Dermis microvascular lymphatic vessel endothelial cell (primary cell): ENCODE measurements at regions not wholly inside any gene's neighbourhood (a gene's known extent, or its start where the extent isn't known, plus 50 kb on each side); places are given as distances from the start of the nearest gene placed in this dataset.
"Not testable (repeated sequence)": the region's sequence is repeated elsewhere in the genome, so short reads cannot be mapped to it uniquely, and the experiment has no call there.

Experiments used
- DNase-seq, 2 donors: peaks; one replicate each; pipeline versions ENCODE4 v3.0.0 to v3.0.0-alpha.2; 2010; ENCODE audit warnings: low read depth in 2 of 2

DNA sequence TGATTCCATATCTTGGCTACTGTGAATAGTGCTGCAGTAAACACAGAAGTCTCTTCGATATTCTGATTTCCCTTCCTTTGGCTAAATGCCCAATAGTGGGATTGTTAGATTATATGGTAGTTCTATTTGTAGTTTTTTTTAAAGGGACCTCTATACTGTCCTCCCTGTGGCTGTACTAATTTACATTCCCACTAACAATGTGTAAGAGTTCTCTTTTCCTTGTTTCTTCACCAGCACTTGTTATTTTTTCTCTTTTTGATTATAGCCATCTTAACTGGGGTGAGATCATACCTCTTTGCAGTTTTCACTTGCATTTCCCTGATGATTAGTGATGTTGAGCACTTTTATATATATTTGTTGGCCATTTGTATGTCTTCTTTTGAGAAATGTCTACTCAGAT is 102.0 kb downstream of the CARTPT start:
- no peak for DNase-seq

DNA sequence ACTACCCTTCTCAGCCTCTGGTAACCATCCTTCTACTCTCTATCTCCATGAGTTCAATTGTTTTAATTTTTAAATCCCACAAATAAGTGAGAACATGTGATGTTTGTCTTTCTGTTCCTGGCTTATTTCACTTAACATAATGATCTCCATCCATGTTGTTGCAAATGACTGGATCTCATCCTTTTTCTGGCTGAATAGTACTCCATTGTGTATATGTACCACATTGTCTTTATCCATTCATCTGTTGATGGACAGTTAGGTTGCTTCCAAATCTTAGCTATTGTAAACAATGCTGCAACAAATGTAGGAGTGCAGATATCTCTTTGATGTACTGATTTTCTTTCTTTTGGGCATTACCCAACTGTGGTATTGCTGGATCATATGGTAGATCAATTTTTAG is 103.0 kb downstream of the CARTPT start:
- DNase-seq = not testable (repeated sequence)

DNA sequence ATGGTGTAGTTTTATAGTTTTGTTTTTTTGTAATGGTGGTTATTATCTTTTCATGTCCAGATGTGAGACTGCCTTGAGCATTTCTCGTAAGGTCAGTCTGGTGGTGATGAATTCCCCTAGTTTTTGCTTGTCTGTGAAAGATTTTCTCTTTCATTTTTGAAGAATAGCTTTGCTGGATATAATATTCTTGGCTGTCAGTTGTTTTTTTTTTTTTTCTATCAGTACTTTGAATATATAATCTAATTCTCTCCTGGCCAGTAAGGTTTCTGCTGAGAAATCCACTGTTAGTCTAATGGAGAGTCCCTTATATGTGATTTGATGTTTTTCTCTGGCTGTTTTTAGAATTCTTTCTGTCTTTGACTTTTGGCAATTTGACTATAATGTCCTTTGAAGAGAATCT is 106.9 kb downstream of the CARTPT start:
- DNase-seq = no peak

DNA sequence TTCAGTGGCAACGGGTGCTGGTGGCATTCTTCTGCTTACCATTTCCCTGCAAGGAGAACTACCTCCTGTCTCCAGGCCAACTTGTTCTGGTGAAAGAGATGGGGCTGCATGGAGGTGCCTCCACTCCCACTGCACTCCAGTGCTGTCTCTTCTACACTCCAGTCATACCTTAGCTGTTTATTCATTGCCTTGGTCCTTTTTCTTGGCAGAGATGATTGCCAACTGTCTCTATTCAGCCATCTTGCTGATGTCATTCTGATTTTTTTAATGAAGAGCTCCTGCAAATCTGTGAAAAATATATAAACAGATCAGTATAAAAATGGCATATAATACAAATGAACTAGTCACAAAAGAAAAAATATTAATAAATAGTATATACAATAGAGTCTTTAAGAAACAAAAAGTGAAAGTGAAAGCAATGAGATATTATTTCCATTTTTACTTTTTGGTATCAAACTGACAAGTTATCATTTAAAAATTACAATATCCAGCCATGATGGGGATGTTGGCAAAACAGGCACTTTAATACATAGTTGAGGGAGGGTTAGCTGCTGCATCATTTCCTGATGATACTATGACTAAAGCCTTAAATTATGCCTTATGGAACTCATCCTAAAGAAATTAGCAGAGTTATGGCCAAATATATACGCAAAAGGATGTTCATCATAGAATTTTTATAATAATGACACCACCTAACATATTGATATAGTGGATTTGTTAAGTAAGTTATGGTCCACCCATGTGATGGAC is 109.4 kb downstream of the CARTPT start:
- no peak for DNase-seq

DNA sequence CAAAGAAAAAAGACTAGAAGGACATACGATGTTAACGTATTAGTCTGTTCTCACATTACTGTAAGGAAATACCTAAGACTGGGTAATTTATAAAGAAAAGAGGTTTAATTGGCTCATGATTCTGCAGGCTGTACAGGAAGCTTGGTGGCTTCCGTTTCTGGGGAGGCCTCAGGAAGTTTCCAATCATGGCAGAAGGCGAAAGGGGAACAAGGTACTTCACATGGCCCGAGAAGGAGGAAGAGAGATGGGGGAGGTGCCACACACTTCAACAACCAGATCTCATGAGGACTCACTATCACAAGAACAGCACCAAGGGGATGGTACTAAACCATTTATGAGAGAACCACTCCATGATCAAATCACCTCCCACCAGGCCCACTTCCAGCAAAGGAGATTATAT is 110.1 kb downstream of the CARTPT start:
- no peak for DNase-seq

DNA sequence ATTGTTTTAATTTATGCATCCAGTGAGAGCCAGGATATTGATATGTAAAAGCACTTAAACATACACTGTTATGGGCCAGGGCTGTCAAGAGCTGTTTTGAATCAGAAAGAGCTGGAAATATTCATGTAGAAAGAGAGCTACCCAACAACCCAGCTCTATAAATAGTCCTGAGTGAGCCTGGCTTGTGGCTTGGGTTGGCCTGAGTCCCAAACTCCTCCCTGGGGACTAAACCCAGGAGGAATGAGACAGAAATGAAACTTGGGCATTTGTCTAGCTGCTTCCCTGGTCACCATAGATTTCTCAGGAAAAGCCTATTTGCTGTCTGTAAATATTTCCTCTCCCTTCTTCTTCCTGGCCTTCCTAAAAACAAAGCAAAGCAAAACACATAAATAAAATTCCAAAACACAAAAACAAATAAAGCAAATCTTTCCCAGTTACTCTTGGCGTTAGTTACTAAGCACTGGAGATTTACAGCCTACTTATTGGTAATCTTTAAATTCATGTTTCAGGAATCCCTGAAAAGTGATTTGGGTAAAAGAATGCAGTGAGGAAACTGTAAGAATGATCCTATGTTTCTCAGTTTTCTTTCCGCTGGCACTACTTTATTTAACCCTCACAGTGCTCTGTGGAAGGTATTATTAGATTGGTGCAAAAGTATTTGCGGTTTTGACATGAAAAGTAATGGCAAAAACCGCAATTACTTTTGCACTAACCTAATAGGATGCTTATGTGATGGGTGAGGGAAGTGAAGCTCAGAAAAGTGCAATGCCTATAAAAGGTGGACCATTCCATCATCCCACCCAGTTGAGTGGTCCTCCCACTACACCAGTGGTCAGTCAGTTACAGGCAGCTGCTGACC is 111.8 kb downstream of the CARTPT start:
- DNase-seq = peak in 1 of 2 donors; percentile 51

DNA sequence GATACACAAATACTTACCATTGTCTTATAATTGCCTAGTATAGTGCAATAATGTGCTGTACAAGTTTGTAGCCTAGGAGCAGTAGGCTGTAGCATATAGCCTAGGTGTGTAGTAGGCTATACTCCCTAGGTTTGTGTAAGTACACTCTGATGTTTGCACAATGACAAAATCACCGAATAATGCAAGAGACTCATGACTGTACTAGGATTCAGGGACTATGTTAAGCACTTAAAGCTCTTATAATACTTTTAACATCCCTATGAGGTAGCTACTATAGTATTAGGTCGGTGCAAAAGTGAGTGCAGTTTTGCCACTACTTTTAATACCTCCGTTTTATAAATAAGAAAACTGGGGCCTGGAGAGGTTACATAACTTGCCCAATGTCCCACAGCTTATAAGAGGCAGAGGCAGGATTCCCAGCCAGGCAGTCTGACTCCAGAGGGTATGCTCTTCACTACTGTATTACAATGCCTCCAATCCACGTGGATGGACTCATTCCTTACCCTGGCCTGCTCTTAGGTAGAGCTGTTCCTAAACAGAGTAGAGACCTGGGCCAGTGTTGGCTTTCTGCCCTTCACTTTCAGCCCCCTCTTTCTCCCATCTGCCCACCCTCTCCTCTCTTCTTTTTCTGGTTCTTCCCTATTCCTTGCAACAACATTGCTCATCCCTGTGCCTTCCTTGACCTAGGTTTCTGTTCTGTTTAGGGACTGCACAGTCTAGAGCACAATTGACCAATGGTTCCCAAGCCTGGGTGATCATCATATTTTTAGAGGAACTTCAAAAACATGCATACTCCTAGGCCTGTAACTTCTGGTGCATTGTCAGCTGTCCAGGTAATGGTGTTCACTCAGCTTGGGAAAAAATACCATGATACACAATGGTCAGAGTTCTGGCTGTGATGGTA is 114.0 kb downstream of the CARTPT start:
- DNase-seq = no peak

DNA sequence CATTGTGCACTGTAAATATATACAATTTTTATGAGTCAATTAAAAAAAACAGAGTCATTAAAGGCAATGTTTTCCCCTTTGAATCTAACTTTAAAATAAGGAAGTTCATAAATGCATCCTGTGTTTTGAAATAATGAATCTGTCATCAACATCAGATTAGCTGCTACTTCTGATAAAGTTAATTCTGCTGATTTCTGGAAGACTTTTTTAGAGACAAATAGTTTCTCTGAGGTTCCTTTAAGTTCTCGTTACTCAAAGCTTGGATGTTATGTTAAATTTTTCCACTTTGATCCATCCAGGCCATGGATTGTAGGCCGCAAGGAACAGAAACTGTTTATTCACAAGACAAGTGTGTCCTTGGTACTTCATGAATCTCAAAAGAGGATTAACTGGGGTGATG is 115.5 kb downstream of the CARTPT start:
- no peak for DNase-seq

DNA sequence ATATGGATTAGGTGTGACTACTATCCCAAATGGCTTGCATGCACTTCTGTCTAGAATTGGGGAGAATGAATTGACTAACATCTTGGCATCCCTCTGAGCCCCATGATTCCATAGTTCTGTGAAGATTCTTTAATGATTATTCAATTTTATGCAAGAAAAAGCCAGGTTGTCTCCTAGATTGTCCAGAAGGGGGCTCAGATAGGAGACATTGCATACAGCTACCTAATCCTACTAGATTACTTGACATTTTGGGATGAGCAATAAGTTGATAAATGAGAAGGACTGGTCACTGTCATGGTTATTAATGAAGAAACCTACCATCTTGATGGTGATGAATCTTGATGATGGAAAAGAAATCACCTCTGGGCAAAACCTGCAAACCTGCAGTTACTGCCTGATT is 117.0 kb downstream of the CARTPT start:
- DNase-seq = peak in 1 of 2 donors; percentile 20

DNA sequence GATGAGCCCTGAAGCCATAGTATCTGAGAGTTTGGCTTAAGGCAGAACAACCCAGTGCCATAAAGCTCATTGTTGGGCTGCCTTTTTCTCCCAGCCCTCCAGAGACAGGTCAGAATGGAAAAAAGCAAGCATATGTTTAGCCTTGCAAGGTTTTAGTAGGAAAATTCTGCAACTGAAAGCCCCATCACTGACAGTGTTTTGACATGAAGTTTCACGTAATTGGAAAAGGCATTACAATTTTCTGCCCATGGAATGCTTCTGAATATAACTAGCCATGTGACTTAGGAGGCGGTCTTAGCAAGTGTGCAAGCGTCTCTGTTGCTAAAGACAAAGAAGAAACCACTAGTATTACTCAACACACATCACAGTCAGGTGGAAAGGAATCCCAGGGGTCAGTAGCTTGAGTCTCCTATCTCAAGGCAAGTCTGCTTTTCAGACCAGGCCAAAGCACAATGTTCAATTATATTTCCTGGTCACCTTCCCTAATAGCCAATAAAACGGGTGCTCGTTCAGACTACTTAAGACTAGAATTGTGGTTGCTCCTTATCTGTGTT is 117.6 kb downstream of the CARTPT start:
- no peak for DNase-seq

DNA sequence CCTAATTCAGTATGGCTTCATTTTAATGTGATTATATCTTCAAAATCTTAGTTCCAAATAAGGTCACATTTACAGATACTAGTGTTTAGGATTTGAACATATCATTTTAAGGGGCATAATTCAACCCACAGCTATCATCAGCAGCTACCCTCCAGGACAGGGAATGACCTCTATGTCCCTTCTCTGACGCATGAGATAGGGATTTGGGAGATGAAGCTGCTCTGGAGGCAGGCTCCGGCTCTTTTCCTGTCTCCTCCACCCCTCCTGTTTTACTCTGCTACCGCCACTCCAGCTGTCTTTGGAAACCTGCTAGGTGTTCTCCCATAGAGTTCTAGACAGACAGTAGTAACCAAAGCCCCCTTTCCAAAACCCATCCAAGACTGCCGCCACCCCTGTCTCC is 119.2 kb downstream of the CARTPT start:
- no peak for DNase-seq

DNA sequence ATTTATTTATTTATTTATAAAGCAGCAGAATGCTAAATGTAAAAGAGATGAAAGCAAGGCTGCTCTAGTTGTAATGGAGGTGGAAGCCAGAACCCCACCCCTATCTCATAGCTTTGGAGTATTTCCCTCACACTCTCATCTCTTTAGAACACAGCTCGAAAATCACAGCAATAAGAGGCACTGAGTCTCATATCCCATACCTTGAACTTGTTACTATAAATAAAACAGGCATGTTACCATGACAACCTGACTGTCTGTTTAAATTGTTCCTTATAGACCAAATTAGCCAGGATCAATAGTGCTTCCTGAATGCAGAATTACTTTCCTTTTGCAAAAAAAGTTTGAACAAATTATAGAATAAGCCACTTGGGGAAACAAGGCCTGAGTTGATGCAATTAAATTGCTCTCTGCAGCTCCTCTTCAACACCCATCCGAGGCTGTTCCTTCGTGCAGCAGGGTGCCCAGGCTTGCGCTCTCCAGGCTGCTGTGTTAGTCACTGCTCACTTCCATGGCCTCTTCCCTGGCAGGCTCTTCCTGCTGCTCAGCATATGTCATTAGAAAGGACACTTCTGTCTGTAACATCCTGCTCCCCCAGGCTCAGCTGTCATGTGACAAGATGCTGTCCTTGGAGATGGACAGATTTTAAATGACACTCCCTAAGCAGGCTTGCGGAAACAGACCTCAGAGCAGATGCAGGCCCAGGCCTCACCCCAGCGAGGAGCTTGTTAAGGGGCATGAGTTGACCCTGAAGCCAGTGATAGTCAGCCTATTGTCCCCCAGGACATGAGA is 120.2 kb downstream of the CARTPT start:
- no peak for DNase-seq

DNA sequence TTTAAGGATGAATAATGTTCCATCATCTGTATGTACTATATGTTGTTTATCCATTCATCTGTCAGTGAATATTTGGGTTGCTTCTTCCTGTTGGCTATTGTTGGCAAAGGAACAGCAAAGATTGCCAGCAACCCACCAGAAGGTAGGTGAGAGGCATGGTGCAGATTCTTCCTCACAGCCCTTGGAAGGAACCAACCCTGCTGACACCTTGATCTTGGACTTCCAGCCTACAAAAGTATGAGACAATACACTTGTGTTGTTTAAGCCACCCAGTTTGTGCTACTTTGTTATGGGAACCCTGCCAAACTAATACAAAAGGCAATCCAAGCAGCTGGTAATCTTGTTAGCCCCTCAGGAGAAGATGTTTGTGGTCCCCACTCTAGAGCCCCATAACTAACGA is 122.0 kb downstream of the CARTPT start:
- DNase-seq = no peak

DNA sequence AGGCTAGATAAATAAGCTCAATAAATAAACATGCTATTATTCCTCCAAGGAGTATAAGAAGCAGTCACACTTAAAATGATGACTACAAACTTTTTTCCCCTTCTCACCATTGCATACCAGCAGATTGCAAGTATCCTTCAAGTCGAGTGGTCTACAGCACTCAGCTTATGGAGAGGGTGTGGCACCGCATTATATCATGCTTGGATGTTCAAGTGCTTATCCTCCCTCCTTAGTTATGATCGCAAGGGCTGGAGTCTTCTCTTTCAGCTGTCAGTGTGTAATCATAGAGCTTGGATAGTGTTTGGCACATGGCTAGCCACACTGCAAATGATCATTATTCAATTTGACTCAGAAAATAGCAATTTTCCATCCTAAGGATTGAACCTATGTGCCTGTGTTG is 124.0 kb downstream of the CARTPT start:
- no peak for DNase-seq

DNA sequence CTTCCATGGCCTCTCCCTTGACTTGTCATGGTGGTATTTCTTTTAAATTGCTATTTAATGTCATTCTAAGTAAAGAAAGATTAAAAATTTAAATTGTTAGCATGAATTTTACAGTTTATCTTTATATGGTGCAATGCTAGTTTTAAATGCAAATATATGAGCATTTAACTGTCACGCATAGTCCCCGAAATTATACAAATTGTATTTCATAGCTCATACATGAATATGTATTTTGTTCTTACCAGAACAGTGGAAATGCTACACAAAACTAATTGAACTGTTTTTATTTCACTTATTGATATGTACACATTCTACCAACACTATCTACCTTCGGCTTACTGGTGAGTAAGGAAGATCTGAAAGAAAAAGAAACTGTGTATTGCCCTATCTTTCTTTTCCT is 125.8 kb downstream of the CARTPT start:
- DNase-seq = no peak

DNA sequence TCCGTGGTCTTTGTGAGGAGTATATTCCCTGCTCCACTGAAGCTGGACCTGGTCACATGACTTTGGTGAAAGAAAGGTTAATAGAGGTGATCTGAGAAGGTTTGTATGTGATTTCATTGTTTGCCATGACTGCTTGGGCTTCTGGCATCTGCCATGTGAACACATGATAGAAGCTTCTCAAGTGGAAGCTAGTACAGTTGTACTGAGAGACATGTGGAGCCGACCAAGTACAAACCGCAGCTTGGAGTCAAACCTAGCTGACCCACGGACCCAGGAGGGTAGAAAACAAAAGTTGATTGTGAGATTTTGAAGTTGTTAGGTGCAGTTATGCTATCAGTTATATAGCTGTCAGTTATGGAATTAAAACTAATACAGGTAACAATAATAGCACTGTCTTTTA is 140.4 kb downstream of the CARTPT start:
- no peak for DNase-seq

DNA sequence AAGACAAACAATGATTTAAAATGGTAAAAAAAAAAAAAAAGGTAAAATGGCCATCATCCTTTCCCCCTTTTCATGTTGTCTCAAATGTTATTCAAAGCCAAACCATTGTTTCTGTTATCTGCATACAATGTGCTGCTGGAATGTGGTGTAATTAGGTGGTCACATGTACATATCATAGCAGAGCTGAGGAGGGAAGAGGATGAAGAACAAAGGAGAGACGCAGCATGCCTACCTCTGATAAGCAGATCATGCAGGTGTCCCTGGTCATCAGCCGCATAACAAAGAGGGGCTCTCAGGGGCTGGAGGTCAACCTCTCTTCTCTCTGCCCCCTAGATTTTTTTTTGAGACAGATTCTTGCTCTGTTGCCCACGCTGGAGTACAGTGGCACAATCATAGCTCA is 141.0 kb downstream of the CARTPT start:
- peak; percentile 52 to 65 for DNase-seq

DNA sequence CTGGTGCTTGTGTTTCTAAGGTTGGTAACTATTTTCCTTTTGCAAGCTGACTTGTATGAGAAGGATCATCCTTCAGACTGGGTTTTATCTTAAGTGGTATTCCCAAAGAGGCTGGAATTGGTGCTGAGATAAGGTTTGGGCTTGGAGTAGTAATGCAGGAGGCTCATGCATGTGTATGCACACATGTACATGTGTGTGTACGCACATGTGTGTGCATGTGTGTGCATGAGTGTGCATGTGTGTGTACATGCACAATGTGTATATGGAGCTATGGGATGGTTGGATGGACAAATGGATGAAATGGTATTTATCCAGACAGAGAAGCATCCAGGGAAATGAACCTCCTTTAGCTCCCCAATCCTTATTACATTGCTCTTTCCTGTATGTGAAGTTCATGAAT is 142.6 kb downstream of the CARTPT start:
- DNase-seq = no peak

DNA sequence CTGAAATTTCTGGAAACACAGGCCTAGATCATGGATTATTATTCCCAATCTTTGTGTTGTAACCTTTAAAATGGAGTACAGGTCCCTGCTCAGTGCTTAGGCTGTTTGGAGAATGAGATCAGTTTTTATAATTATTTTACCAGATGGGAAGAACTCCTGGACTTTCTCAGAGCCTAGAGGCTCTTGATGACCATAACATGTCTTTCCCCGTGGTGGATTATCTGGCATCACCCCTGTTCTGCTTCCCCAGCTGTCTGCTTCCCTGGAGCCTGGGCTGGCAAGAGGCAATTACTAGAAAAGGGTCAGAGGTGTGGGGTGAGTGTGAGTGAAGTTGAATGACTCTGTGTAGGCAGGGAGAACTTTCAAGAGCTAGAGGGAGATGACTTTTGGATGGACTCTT is 143.0 kb downstream of the CARTPT start:
- no peak for DNase-seq

DNA sequence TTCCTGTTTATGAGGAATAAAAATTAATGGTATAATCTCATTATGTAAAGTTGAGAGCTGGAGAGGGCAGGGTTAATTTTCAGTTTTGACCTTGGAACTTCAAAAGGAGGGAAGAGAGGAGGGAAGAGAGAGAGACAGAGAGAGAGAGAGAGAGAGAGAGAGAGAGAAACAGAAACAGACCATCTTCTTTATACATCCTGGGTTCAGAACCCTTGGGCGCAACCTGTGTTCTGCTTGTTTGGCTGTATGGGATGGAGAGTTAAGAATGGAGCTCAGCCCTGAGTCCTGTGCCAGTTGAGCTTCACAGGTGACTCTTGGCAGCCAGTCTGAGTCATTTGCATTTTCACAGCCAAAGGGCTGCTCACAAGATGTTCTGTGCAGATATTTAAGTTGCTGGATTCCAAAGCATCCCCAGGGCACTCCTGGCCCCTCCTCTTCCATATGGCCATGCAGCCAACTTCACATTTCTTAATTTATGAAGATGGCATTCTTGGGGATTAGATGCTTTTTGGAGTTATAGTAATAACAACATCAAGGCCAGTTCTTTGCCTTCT is 143.5 kb downstream of the CARTPT start:
- no peak for DNase-seq
